ENCODE measurements at regions not wholly inside any gene's neighbourhood (a gene's known extent, or its start where the extent isn't known, plus 50 kb on each side); places are given as distances from the start of the nearest gene placed in this dataset.
"Not testable (repeated sequence)": the region's sequence is repeated elsewhere in the genome, so short reads cannot be mapped to it uniquely, and the experiment has no call there.

DNA sequence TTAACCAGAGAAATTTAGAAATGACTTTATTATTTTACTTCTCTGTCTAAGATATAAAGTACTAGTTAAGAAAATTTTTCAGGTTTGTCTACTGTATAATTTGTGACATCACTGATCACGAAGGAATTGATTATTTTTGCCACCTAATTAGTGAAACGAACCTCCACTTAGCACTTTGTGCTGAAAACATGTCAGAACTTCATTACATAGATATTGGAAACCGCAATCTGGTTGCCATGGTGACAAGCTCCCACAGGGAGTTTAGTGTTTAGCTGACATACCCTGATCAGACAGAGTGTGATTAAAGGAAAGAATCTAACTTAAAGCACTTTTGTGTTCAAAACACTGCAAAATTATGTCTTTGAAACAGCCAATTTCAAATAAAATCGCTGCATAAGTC is 668.4 kb upstream of the CCNG1 start:
- no peaks in the 10 kb centered on the region for H3K36me3 ChIP-seq (ENCODE audit: control insufficient read depth, insufficient read depth, low read length)
- no peaks in the 10 kb centered on the region for H3K9me3 ChIP-seq (ENCODE audit: control insufficient read depth, insufficient read depth, low read depth, low read length)
- H3K4me1 ChIP-seq (ENCODE audit: control insufficient read depth, insufficient read depth, low read length): no peaks in the 10 kb centered on the region
- H3K27ac ChIP-seq (ENCODE audit: low read depth, low read length): no peak overlapping the region
- no peaks in the 10 kb centered on the region for H3K27me3 ChIP-seq (ENCODE audit: control insufficient read depth, insufficient read depth, low read length)
- H3K9ac ChIP-seq (ENCODE audit: low read length): no peak overlapping the region
- H3K4me3 ChIP-seq (ENCODE audit: low read depth, low read length): no peak overlapping the region

- Histone ChIP-seq H3K4me1 (ENCODE audit: control insufficient read depth, insufficient read depth, low read length) (no peaks in the 10 kb centered on the region), H3K27me3 (ENCODE audit: control insufficient read depth, insufficient read depth, low read length) (no peaks in the 10 kb centered on the region), H3K4me3 (ENCODE audit: low read depth, low read length) (no peak overlapping the region), H3K9me3 (ENCODE audit: control insufficient read depth, insufficient read depth, low read depth, low read length) (no peaks in the 10 kb centered on the region), H3K27ac (ENCODE audit: low read depth, low read length) (no peak overlapping the region), H3K36me3 (ENCODE audit: control insufficient read depth, insufficient read depth, low read length) (no peaks in the 10 kb centered on the region), H3K9ac (ENCODE audit: low read length) (no peak overlapping the region)
These were observed 651.7 kb upstream of the CCNG1 start for GRCh38 chr5:162785673-162786072.

GRCh38 chr5:162786234-162786633 is 651.2 kb upstream of the CCNG1 start:
- Histone ChIP-seq H3K9me3 (ENCODE audit: control insufficient read depth, insufficient read depth, low read depth, low read length) (no peaks in the 10 kb centered on the region), H3K4me1 (ENCODE audit: control insufficient read depth, insufficient read depth, low read length) (no peaks in the 10 kb centered on the region), H3K36me3 (ENCODE audit: control insufficient read depth, insufficient read depth, low read length) (no peaks in the 10 kb centered on the region), H3K4me3 (ENCODE audit: low read depth, low read length) (no peak overlapping the region), H3K9ac (ENCODE audit: low read length) (no peak overlapping the region), H3K27me3 (ENCODE audit: control insufficient read depth, insufficient read depth, low read length) (no peaks in the 10 kb centered on the region), H3K27ac (ENCODE audit: low read depth, low read length) (no peak overlapping the region)

DNA sequence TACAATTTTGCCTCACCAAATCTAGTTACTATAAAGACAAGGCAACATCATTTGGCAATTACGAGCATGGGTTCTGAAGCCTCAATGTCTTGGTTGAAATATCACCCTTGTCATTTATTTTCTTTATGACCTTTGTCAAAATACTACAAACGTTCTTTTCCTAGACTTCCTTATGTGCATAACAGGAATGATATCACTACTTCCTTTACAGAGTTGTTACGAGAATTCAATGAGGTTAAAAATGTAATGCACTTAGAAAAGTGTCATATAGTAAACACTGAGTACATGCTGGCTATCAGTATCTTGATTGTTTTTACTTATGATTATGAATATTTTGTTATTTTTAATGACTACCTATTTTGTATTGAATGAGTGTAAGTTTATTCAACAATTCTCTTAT is 640.9 kb upstream of the CCNG1 start:
- Histone ChIP-seq H3K36me3 (ENCODE audit: control insufficient read depth, insufficient read depth, low read length) (no peaks in the 10 kb centered on the region), H3K4me3 (ENCODE audit: low read depth, low read length) (no peak overlapping the region), H3K9me3 (ENCODE audit: control insufficient read depth, insufficient read depth, low read depth, low read length) (no peaks in the 10 kb centered on the region), H3K27ac (ENCODE audit: low read depth, low read length) (no peak overlapping the region), H3K27me3 (ENCODE audit: control insufficient read depth, insufficient read depth, low read length) (no peaks in the 10 kb centered on the region), H3K9ac (ENCODE audit: low read length) (no peak overlapping the region), H3K4me1 (ENCODE audit: control insufficient read depth, insufficient read depth, low read length) (peaks cover 6% of the 10 kb centered on the region; the same call in 1 of the 2 replicates)

DNA sequence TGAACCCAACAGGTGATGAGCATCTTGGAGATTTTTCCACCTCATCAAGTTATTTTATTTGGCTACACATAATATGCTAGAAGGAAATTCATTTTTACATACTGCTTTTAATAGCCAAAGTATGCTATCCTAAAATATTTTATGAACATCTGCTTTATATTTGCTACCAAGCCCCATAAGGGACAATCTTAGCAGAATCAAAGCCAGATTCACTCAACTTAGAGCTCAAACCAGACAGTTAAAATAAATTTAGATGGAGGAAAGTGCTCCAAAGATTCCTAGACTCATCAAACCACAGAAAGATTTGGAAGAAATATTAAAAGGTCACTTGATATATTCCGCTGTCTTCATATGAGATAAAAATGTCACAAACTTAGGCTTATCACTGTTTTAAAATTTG is 637.1 kb upstream of the CCNG1 start:
- Histone ChIP-seq H3K27me3 (ENCODE audit: control insufficient read depth, insufficient read depth, low read length) (no peaks in the 10 kb centered on the region), H3K4me1 (ENCODE audit: control insufficient read depth, insufficient read depth, low read length) (peaks cover 6% of the 10 kb centered on the region; the same call in 1 of the 2 replicates), H3K27ac (ENCODE audit: low read depth, low read length) (no peak overlapping the region), H3K9me3 (ENCODE audit: control insufficient read depth, insufficient read depth, low read depth, low read length) (no peaks in the 10 kb centered on the region), H3K36me3 (ENCODE audit: control insufficient read depth, insufficient read depth, low read length) (no peaks in the 10 kb centered on the region), H3K4me3 (ENCODE audit: low read depth, low read length) (no peak overlapping the region), H3K9ac (ENCODE audit: low read length) (no peak overlapping the region)

GRCh38 chr5:162801235-162801634 is 636.2 kb upstream of the CCNG1 start:
- H3K9ac ChIP-seq (ENCODE audit: low read length): no peak overlapping the region
- H3K9me3 ChIP-seq (ENCODE audit: control insufficient read depth, insufficient read depth, low read depth, low read length): no peaks in the 10 kb centered on the region
- H3K36me3 ChIP-seq (ENCODE audit: control insufficient read depth, insufficient read depth, low read length): no peaks in the 10 kb centered on the region
- H3K4me1 ChIP-seq (ENCODE audit: control insufficient read depth, insufficient read depth, low read length): peaks cover under 1% of the 10 kb centered on the region; the same call in 1 of the 2 replicates
- no peak overlapping the region for H3K4me3 ChIP-seq (ENCODE audit: low read depth, low read length)
- H3K27me3 ChIP-seq (ENCODE audit: control insufficient read depth, insufficient read depth, low read length): no peaks in the 10 kb centered on the region
- no peak overlapping the region for H3K27ac ChIP-seq (ENCODE audit: low read depth, low read length)

GRCh38 chr5:162806195-162806594 is 631.2 kb upstream of the CCNG1 start:
- Histone ChIP-seq H3K4me1 (ENCODE audit: control insufficient read depth, insufficient read depth, low read length) (no peaks in the 10 kb centered on the region), H3K27ac (ENCODE audit: low read depth, low read length) (no peak overlapping the region), H3K4me3 (ENCODE audit: low read depth, low read length) (no peak overlapping the region), H3K9me3 (ENCODE audit: control insufficient read depth, insufficient read depth, low read depth, low read length) (no peaks in the 10 kb centered on the region), H3K36me3 (ENCODE audit: control insufficient read depth, insufficient read depth, low read length) (no peaks in the 10 kb centered on the region), H3K27me3 (ENCODE audit: control insufficient read depth, insufficient read depth, low read length) (no peaks in the 10 kb centered on the region), H3K9ac (ENCODE audit: low read length) (no peak overlapping the region)

- no peak overlapping the region for H3K27ac ChIP-seq (ENCODE audit: low read depth, low read length)
- H3K4me1 ChIP-seq (ENCODE audit: control insufficient read depth, insufficient read depth, low read length): no peaks in the 10 kb centered on the region
- H3K9ac ChIP-seq (ENCODE audit: low read length): no peak overlapping the region
- H3K4me3 ChIP-seq (ENCODE audit: low read depth, low read length): no peak overlapping the region
- no peaks in the 10 kb centered on the region for H3K27me3 ChIP-seq (ENCODE audit: control insufficient read depth, insufficient read depth, low read length)
- H3K9me3 ChIP-seq (ENCODE audit: control insufficient read depth, insufficient read depth, low read depth, low read length): no peaks in the 10 kb centered on the region
- H3K36me3 ChIP-seq (ENCODE audit: control insufficient read depth, insufficient read depth, low read length): no peaks in the 10 kb centered on the region
These were observed 626.3 kb upstream of the CCNG1 start for GRCh38 chr5:162811071-162811470.

- H3K9ac ChIP-seq (ENCODE audit: low read length): no peak overlapping the region
- no peaks in the 10 kb centered on the region for H3K4me1 ChIP-seq (ENCODE audit: control insufficient read depth, insufficient read depth, low read length)
- no peak overlapping the region for H3K27ac ChIP-seq (ENCODE audit: low read depth, low read length)
- H3K4me3 ChIP-seq (ENCODE audit: low read depth, low read length): no peak overlapping the region
- H3K36me3 ChIP-seq (ENCODE audit: control insufficient read depth, insufficient read depth, low read length): no peaks in the 10 kb centered on the region
- no peaks in the 10 kb centered on the region for H3K27me3 ChIP-seq (ENCODE audit: control insufficient read depth, insufficient read depth, low read length)
- H3K9me3 ChIP-seq (ENCODE audit: control insufficient read depth, insufficient read depth, low read depth, low read length): no peaks in the 10 kb centered on the region
These were observed 620.6 kb upstream of the CCNG1 start for GRCh38 chr5:162816816-162817215.

GRCh38 chr5:162817364-162817763 is 620.0 kb upstream of the CCNG1 start:
- H3K4me3 ChIP-seq (ENCODE audit: low read depth, low read length): no peak overlapping the region
- no peaks in the 10 kb centered on the region for H3K36me3 ChIP-seq (ENCODE audit: control insufficient read depth, insufficient read depth, low read length)
- H3K27me3 ChIP-seq (ENCODE audit: control insufficient read depth, insufficient read depth, low read length): no peaks in the 10 kb centered on the region
- H3K9me3 ChIP-seq (ENCODE audit: control insufficient read depth, insufficient read depth, low read depth, low read length): no peaks in the 10 kb centered on the region
- H3K9ac ChIP-seq (ENCODE audit: low read length): no peak overlapping the region
- no peaks in the 10 kb centered on the region for H3K4me1 ChIP-seq (ENCODE audit: control insufficient read depth, insufficient read depth, low read length)
- H3K27ac ChIP-seq (ENCODE audit: low read depth, low read length): no peak overlapping the region

DNA sequence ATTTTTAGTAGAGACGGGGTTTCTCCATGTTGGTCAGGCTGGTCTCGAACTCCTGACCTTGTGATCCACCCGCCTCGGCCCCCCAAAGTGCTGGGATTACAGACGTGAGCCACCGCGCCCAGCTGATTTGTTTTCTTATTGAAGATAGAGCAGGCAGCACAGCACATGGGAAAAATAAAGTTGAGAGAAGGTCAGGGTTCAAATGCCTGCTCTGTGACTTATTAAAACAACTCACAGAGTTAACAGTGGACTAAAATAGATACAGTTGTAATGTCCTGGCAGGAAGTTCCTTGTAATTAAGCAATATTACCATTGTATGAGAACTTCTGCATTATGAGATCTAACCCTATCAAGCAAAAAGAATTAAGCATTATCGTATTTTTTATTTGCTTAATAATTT is 615.7 kb upstream of the CCNG1 start:
- H3K27ac ChIP-seq (ENCODE audit: low read depth, low read length); H3K4me1 ChIP-seq (ENCODE audit: control insufficient read depth, insufficient read depth, low read length); H3K36me3 ChIP-seq (ENCODE audit: control insufficient read depth, insufficient read depth, low read length); H3K4me3 ChIP-seq (ENCODE audit: low read depth, low read length); H3K27me3 ChIP-seq (ENCODE audit: control insufficient read depth, insufficient read depth, low read length); H3K9ac ChIP-seq (ENCODE audit: low read length); H3K9me3 ChIP-seq (ENCODE audit: control insufficient read depth, insufficient read depth, low read depth, low read length): not testable (repeated sequence)

DNA sequence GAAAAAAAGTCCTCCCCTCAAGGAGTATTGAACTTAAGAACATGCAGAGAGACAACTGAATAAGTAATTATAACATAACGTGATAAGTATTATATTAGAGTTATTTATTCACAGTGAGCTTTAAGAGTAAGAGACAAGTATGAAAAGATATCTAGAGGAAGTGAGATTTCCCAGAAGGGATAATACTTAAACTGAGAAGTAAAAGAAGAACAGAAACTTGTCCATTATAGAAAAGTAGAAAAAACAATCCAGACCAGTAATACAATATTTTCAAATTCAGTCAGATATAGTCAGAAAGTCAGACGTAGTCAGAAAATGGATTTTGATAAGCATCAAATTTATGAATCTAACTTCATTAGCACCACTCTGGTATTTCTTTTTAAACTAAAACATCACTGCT is 613.0 kb upstream of the CCNG1 start:
- Histone ChIP-seq H3K9ac (ENCODE audit: low read length) (no peak overlapping the region), H3K4me1 (ENCODE audit: control insufficient read depth, insufficient read depth, low read length) (no peaks in the 10 kb centered on the region), H3K27me3 (ENCODE audit: control insufficient read depth, insufficient read depth, low read length) (no peaks in the 10 kb centered on the region), H3K27ac (ENCODE audit: low read depth, low read length) (no peak overlapping the region), H3K36me3 (ENCODE audit: control insufficient read depth, insufficient read depth, low read length) (no peaks in the 10 kb centered on the region), H3K4me3 (ENCODE audit: low read depth, low read length) (no peak overlapping the region), H3K9me3 (ENCODE audit: control insufficient read depth, insufficient read depth, low read depth, low read length) (no peaks in the 10 kb centered on the region)

Data from HUES6 (cell line).